HuH-7 (cell line): ENCODE measurements at regions not wholly inside any gene's neighbourhood (a gene's known extent, or its start where the extent isn't known, plus 50 kb on each side); places are given as distances from the start of the nearest gene placed in this dataset.
"Not testable (repeated sequence)": the region's sequence is repeated elsewhere in the genome, so short reads cannot be mapped to it uniquely, and the experiment has no call there.

Source experiments
- DNase-seq: peaks from one replicate; pipeline ENCODE4 v3.0.0; 2011; ENCODE audit warnings: low spot score

- DNase-seq = no peak
Observed at GRCh38 chr12:71385155-71385554, 54.4 kb upstream of the LGR5 start.

DNA sequence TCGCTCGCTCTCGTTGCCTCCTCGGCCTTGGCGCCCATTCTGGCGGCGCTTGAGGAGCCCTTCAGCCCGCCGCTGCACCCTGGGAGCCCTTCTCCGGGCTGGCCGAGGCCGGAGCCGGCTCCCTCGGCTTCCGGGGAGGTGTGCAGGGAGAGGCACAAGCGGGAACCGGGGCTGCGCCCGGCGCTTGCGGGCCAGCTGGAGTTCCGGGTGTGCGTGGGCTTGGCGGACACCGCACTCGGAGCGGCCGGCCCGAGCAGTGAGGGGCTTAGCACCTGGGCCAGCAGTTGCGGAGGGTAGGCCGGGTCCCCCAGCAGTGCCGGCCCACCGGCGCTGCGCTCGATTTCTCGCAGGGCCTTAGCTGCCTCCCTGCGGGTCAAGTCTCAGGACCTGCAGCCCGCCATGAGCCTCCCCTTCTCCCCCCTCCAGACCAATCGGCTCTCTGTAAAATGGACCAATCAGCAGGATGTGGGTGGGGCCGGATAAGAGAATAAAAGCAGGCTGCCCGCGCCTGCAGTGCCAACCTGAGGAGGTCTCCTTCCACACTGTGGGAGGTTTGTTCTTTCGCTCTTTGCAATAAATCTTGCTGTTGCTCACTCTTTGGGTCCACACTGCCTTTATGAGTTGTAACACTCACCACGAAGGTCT is 62.8 kb upstream of the LGR5 start:
- DNase-seq = peak; percentile 18

- no peak for DNase-seq
Observed at GRCh38 chr12:71371122-71371521, 68.5 kb upstream of the LGR5 start.

GRCh38 chr12:71360013-71360412 is 79.6 kb upstream of the LGR5 start:
- no peak for DNase-seq

DNA sequence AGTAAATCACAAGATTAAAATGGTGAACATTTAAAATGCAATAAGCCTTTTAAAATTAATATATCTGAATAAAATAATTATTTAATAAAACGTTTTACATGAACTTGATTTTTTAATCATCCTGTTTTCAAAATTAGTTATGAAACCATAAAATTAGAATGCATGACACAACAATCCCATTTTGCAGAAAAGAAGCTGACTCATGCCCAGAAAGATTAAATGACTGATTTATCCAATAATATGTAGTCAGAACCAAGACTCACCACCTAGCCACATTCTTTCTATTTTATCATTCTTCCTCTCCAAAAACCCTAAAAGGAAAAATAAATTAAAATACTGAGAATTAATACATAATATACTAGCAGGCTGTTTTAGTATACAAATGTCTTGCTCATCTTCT is 83.0 kb upstream of the LGR5 start:
- no peak for DNase-seq

GRCh38 chr12:71354871-71355270 is 84.7 kb upstream of the LGR5 start:
- no peak for DNase-seq

- no peak for DNase-seq
Observed at GRCh38 chr12:71353607-71354006, 86.0 kb upstream of the LGR5 start.

DNA sequence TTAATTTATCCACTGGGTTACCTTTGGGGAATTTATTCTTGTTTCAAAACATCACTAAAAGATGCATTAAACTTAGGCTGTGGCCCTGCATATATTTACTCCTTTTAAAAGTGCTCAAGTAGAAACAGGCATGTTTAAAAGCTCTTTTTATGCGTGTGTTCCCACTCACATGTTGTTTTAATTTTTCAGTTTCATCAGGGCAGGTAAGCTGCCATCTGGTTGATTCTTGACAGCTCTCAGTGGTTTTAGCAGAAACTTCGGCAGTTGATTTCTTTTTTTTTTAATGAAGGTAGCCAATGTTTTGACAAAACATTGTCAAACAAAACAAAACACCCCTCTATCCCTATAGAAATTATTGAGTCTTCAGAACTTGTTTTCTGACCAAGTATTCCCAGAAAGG is 89.6 kb upstream of the LGR5 start:
- no peak for DNase-seq

DNA sequence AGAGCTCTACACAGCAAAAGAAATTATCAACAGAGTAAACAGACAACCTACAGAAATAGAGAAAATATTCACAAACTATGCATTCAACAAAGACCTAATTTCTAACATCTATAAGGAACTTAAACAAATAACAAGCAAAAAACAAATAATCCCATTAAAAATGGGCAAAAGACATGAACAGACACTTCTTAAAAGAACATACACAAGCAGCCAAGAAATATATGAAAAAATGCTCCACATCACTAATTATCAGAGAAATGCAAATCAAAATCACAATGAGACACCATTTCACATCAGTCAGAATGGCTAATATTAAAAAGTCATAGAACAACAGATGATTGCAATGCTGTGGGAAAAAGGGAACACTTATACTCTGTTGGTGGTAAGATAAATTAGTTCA is 100.7 kb upstream of the LGR5 start:
- no peak for DNase-seq

DNA sequence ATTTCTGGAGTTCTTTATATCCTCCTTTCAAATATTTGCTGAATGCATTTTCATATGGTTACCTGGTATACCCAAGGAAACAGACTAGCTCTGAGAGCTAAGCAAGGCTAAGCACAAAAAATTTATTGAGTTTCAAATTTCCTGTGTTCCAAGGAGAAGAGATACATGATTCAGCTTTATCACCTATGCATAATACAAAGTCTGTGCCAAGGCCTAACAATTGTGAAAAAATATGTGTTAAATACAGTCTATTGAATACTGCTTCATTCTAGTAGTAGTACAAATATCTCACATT is 103.7 kb upstream of the LGR5 start:
- no peak for DNase-seq

DNA sequence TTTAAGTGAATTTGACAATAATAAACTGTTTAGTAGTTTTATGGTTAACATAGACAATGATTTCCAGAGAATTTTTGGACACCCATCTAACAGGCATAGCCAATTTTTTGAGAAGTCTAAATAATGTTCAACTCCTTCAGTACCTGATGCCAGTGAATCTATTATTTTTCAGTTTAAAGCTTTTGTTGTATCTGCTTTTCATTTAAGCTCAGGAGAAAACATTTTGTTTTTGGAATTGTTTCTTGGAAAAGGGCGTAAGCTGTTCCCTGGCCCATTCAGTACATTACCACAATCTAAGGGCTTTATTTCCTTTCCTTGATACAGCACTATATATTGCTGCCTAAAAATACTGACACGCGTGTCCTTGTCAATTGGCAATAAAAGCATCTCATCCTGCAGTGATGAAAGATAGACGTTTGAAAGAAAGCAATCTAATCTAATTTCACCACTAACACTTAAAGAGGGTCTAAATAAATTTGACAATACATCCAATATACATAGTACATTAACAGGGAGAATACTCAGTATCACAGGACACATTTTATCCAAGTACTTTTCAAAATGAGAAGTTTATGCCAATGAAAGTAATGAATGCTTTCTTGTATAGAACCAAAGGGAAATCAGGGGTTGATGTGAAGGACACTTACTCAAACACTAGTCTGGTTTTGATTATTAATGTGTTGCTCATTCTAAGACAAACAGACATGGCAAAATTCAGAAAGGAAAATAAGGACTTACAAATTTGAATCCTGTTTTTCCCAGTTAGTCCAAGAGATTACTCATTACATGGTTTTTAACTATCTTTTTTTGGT is 104.2 kb upstream of the LGR5 start:
- DNase-seq = no peak

DNA sequence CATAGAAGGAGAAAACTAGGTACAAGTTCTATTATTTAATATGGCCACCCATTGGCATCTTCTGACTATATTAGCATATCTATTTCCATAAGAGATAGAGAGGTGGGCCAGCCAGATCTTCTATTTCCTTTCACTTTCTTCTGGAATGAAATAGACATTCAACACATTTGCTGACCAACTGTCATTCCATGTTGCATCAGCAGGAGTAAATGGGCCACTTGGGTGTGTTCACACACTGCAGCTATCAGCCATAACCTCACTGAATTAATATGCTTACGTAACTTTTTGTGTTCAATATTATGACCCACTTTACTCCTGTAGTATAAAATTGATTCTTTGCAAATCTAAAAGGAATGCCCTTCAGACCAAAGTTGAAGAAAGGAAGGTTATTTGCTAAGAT is 106.2 kb upstream of the LGR5 start:
- DNase-seq = no peak

DNA sequence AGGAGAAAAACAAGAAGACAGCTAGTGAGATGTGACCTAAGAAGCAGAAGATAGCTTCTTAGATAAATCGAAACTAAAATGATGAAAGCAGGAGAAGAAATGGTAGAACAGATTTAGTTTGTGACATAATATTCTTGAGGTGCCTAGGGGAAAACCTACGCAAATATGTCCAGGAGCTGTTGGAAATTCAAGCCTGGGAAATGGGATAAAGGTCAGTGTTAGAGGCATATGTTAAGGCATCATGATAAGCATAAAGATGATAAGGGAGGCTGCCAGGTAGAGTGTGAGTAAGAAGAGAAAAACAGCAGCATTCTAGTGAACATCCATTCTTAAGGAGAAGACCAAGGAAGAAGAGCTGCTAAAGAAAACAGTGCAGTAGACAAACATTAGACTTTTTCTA is 109.6 kb upstream of the LGR5 start:
- DNase-seq = no peak

DNA sequence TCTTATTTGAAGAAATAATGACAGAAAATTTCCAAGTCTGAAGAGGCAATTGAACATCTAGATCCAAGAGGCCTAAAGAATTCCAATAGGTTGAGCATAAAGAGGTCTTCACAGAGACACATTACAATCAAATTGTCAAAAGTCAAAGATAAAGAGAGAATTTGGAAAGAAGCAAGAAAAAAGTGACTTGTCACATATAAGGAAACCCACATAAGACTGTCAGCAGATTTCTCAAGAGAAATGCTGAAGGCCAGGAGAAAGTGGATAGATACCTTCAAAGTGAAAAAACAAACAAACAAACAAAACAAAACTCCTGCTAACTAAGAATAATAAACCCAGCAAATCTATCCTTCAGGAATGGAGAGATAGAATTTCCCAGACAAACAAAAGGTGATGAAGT is 118.1 kb upstream of the LGR5 start:
- DNase-seq = no peak

DNA sequence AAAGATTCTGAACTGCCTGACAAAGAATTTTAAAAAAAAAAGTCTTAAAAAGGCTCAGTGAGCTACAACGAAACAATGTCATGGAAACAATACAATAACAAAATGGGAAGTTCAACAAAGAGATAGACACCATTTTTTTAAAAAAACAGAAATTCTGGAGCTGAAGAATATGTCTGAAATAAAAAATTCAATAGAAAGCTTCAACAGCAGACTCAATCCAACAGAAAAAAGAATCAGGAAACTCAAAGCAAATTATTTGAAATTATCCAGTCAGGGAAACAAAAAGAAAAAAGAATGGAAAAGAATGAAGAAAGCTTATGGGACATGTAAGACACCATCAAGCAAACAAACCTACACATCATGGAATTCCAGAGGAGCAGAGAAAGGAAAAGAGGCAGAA is 118.5 kb upstream of the LGR5 start:
- no peak for DNase-seq

DNA sequence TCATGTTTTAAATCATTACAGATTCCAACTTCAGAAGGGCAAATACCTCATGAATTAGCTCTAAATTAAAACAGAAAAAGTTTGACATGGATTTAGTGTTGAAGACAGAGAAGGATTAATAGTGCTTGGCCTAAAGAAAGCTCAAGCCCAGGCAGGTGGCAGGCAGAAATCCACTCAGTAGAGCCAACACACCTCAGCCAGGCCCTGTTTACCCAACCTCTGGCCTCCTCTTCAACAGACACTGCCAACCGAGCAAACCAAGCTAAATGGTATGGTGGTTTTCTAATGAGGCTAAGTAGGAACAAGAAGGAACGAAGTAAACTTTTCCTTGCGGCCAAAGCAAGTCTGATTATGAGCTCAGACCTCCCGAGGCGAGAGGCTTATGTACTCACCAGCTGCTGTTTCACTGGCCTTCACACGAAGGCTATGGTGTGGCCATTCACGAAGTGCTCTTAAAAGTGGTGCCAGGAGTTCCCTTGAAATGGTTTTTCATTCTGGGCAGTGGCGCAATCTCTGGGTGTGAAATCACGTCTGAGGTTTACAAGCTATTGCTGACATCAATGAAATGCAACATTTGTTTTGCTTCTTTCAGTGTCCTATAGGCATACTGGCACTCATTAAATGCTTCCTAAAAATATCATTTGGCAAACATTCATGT is 124.1 kb upstream of the LGR5 start:
- no peak for DNase-seq

GRCh38 chr12:71312768-71313403 is 126.7 kb upstream of the LGR5 start:
- DNase-seq = no peak

- DNase-seq = not testable (repeated sequence)
Observed at GRCh38 chr12:71311611-71312010, 128.0 kb upstream of the LGR5 start.

GRCh38 chr12:71306808-71307207 is 132.8 kb upstream of the LGR5 start:
- no peak for DNase-seq

DNA sequence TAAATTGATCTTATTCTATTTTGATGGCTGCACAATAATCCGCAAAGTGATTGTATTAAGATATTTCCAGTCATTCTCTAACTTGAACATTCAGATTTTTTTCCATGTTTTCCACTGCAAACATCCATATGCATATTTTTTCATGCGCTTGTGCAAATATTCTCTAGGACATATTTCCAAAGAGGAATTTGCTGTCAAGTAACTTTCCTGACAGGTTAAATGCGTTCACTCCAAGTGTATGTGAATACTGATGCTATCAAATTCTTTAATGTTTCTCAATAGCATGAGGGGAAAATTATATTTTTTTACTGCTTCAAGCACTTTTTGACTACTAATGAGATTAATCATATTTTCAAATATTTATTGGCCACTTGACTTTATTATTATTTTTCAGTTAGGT is 135.3 kb upstream of the LGR5 start:
- no peak for DNase-seq

DNA sequence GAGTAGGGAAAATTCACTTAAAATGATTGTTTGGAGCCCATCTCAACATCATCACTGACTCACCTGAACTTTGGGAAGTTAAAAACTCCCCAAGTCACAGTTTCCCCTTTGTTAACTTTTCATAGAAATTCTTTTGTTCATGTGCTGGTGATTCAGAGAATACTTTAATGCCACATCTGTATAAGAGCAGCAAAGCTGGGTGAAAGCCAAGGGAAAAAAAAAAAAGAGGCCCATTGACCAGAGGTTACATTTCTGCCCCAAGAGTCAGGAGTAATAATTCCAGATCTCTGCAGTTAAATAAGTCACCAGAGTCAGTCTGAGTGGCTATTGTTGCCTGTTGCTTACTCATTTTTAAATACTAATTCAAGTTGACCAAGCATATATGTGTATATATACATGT is 136.4 kb upstream of the LGR5 start:
- DNase-seq = no peak

GRCh38 chr12:71300772-71301675 is 138.6 kb upstream of the LGR5 start:
- DNase-seq = no peak
